ENCODE measurements at regions not wholly inside any gene's neighbourhood (a gene's known extent, or its start where the extent isn't known, plus 50 kb on each side); places are given as distances from the start of the nearest gene placed in this dataset.

DNA sequence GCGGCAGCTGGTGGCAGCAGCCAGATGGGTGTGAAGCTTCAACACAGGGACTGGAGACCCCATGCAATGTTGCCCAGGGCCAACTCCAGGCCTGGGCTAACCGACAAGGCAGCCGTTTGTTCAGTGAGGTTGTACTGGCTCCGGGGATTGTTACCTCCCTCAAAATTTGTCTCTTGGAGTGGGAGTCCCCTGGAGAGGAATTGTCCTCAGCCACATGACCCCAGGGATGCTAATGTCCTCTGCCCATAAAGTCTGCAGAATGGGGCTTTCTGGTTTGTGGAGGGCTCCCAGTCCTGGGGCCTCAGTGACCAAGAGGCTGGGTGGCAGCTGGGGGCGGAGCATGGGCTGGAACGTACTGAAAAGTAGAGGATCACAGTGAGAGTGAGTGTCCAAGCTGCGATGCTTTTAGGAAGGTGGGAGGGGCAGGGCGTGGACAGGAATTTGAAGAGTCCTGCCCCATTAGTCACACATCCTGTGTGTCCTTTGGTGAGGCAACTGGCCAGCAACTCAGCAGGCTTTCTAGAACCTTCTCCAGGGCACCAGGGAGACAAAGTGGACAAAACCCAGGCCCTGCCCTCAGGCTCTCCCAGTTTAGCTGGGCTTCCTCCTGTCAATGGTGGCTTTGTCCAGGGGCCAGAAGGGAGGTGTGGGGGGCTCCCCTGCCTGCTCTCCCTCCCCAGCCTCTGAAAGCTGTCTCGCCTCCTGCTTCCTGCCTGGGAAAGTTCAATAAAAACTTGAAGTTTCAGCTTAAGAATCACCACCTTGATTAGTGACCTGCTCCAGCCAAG is 114.0 kb downstream of the NSG2 start:
- no peak for DNase-seq (ENCODE audit: extremely low read depth in 1 of 2, low read depth in 1 of 2)

DNA sequence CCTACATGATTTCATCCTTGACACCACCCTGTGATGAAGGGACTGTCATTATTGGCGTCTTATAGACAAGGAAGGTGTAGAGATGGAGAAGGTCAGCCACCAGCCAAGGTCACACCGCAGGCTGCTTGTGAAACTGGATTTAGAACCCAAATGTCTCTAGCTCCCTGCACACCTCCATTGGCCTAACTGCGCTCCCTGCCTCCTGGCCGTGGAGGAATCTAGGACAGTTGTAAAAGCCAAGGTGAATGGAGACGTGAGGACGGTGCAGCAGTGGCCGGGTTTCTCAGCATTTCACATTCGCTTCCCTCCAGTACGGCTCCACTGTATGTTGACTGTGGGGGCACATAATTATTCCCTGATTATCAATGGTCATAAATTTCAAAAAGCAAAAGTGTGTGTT is 119.9 kb downstream of the NSG2 start:
- no peak for DNase-seq (ENCODE audit: extremely low read depth in 1 of 2, low read depth in 1 of 2)

DNA sequence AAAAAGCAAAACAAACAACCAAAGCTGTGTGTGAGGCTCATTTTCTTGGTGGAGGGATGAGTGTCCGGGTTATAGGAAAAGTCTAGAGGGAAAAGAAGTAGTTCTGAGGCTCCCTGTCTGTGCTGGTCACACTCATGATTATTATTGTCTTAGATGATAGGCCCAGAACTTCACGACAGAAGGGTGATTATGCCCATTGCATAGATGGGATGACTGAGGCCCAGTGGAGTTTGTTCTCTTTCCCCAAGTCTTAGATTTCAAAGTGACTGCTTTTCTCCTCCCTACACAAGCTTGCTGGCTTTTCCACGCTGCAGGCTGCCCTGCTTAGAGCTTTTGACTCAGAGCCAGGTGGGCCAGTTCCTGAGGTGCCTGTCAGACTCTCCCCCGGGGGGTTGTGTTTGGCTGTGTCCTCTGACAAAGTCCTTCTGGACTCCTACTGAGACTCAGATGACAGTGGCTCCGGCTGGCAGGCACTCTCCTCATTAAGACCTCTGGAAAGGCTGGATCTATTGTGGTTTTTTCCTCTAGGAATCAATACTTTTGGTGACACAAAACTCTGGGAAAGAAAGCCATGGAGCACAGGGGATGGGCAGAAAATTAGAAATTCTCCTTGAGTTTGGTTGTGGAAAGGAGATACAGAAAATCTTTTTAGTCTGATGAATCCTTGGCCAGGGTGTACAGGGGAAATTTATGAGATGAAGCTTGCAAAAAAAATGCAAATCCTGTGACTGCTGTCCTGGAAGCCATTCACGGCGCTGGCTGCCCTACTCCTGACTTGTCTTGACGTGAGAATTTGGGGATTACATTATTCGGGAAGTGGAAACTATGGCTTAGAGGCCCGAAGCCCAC is 120.9 kb downstream of the NSG2 start:
- no peak for DNase-seq (ENCODE audit: extremely low read depth in 1 of 2, low read depth in 1 of 2)

DNA sequence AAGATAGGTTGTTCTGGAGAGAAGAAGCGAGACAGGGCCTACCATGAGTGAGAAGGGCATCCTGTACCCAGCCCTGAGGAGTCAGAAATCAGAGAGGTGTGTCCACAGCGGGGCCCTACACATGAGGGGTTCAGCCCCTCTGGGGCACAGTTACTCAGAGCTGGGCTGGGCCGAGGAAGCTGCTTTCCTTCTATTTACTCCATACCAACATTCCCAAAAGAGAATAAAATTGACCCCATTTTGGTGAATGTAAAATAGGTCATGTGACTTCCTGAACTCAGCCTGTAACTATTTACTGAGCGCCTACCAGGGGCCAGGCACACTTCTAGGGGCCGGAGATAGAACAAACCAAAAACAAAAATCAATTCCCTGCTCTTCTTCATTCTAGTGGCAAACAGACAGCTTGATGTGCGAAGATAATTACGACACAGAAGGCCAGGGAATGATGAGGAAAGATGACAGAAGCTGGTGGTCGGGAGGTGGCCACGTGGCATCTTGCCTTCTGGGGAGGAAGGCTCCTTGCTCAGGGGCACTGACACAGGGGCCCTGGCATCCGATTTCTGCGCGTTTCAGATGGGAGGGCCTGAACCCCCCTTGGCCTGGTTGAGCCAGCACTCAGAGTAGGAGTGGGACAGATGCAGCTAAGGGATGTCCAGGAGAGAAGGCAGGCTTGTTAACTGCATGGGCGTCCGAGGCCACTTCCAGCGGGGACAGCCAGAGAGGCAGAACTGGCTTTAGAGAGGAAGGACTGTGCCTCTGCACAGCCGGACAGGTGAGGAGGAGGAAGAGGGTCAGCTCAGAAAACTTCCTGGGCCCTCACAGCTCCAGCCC is 121.8 kb downstream of the NSG2 start:
- DNase-seq (ENCODE audit: extremely low read depth in 1 of 2, low read depth in 1 of 2): no peak

DNA sequence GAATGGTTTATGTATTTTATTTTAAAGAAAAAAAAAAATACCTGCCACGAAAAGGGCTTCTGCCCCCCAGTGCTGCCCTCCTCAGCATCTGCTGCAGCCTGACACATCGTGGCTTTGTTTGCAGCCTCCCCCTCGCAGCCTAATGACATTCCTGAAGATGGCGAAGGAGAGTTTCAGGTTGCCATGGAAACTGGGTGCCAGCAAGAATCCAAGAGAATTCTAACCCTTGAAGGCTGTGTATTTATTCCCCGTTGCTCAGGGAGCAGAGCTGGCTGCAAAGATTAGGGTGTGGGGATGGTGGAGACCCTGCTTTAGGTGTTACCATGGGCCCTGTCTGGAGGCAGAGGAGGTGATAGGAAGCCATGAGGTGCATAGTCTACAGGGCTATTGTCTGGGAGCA is 126.6 kb downstream of the NSG2 start:
- no peak for DNase-seq (ENCODE audit: extremely low read depth in 1 of 2, low read depth in 1 of 2)

DNA sequence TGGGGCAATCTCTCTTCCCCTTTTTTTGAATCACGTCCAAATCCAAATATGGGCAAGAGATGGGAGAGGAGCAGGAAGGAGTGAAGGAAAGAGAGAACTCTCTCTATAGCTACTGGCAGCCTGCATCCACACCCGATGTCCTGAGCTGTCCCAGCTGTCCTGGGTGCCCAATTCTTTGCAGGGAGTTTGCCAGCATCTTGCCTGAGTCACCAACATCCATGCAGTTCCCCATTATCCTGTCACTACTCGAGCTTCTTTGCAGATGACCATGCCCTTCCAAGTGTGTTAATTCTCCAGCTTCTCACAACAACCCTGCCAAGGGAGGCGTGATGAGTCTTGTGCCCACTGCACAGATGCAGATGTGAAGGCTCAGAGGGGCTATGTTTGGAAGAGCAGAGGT is 127.1 kb downstream of the NSG2 start:
- DNase-seq (ENCODE audit: extremely low read depth in 1 of 2, low read depth in 1 of 2): no peak

DNA sequence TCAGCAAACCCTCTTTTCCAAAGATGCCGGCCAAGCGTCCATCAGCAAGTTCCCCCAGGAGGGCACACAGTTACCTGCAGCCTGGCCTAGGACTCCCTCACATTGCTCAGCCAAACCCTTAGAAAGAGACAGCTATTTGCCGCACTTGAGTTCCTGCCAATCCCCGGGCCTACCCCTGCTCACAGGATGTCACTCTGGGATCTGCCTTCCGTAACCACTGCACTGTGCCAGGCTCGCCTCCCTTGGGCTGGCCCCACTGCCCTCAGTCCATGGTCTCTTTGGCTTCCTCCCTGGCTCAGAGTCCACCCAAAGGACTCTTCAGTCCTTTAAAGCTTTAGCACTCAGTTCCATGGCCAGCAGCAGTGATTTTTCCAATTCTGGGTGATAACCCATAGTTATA is 128.3 kb downstream of the NSG2 start:
- no peak for DNase-seq (ENCODE audit: extremely low read depth in 1 of 2, low read depth in 1 of 2)

DNA sequence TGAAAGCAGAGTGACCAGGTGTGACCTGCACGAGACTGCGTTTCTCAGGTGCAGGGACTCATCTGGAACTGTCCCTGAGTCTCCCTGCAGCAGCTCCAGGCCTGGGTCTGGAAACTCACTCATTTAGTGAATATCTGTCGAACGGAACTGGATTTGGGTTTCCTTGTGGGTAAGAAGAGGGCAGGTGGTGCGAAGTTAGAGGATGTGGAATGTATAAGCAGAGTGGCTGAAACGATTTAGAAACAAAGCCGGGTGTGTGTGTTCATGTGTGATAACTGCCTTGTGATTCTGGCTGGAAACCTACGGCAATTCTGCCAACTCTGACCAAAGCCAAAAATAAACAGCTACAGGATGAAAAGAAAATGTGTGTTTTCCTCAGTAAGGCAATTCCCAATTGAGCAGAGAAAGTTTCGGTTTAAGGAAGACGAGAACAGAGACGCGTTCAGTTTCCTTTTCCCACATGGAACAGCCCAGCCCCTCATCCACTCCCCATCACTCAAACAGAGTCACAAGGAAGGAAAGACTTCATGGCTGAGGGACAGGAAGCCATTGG is 130.3 kb downstream of the NSG2 start:
- no peak for DNase-seq (ENCODE audit: extremely low read depth in 1 of 2, low read depth in 1 of 2)

DNA sequence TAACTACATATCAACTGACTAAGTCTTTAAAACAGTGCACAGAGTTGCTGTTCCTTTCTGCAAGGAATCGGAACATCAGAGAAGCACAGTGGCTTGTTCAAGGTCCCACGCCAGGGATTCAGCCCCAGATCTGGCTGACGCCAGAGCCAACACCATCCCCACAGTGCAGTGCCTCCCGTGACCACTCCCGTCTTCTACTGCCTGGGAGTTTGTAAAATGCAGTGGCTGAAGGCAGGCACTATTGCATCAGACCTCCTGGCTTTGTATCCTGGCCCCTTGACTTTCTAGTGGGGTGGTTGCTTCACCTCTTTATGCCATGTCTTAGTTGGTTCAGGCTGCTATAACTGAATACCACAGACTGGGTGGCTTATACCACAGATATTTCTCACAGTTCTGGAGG is 131.0 kb downstream of the NSG2 start:
- no peak for DNase-seq (ENCODE audit: extremely low read depth in 1 of 2, low read depth in 1 of 2)

DNA sequence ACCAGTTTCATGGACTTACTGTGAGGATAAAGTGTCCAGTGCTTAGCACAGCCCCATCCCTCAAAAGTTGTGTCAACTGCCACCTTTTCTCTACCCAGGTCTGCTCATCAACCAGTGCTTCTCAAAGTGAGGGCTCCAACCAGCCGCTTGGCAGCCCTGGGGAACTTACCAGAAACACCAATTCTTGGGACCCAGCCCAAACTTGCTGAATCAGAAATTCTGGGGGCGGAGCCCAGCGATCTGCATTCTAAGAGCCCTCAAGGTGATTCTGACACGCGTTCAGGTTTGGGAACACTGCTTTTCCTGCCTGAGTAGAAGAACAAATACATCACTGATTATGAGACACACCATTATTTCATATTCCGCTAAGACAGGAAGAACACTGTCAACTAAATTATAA is 132.0 kb downstream of the NSG2 start:
- no peak for DNase-seq (ENCODE audit: extremely low read depth in 1 of 2, low read depth in 1 of 2)

DNA sequence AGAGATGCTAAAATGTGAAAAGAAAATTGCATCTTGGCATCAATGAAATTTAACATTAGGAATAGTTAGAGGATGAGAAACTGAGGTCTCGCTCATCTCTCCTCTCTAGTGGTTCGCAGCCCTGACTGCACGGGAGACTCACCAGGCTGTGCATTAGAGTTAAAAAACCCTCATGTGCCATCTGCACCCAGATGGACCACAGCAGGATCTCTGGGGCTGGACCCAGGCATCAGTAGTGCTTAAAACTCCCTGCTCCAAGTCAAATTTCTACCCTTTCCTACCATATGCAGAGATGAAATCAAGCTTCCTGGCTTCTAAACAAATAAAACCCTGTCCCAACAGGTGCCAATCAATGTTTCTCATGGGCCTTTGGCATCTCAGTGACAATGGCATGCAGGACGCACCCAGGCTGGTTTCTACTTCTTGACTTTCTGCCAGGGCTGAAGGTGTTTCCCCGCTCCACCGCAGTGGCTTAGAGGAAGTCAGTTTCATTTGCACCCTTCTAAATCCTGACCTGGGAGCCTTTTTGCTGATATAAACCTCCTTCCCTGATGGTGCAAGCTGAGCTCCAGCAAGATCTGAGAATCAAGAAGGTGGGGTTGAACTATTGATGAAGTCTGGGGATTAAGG is 132.6 kb downstream of the NSG2 start:
- no peak for DNase-seq (ENCODE audit: extremely low read depth in 1 of 2, low read depth in 1 of 2)

DNA sequence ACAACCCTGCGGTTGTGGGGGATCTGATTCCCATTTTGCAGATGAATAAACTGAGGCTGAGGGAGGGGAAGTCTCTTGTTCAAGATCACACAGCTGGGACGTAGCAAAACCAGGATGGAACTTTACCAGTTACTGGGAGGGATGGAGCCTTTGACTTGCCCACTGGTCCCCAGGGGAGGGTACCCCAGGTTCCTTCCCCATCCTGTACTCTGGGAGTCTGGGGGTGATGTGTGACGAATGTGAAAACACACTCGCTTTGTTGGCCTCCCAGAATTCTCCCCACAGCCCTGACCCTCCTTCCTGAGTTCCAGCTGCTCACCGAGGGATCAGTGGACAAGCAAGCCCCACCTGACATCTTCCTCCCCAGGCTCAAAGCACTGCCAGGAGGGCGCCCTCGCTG is 135.1 kb downstream of the NSG2 start:
- DNase-seq (ENCODE audit: extremely low read depth in 1 of 2, low read depth in 1 of 2): no peak

DNA sequence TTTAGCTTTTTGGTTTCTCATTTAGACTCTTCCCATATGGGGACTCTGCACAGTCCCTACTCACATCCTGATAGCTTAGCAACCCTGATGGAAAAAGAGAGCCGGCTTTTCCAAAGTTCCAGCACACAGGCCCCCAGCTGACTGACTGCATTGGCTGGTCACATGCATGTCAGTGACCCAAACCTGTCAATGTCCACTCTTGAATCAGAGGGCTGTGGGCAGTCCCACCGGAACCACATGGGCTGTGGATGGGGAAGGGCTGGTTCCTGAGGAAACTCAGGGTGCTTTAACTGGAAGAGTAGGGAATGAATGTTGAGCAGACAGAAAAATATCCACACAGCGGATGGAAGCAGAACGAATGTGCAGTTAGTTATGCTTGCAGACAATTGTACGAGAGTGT is 136.6 kb downstream of the NSG2 start:
- no peak for DNase-seq (ENCODE audit: extremely low read depth in 1 of 2, low read depth in 1 of 2)

DNA sequence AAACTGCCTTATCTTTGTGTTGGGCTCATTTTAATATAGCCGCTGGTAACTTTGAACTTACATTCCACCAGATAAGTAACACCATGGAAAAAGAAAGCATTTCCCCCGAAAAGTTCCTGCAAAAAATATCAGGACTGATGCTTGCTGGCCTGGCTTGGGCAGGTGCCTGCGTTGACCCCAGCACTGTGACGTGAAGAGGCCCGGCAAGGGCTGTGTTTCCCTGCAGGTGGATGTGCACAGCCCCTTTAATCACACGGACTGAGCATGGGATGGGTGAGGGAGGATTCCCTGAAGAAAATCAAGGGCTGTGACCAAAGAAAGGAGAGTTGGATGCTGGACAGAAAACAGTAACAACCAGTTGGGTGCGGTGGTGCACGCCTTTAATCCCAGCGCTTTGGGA is 138.2 kb downstream of the NSG2 start:
- no peak for DNase-seq (ENCODE audit: extremely low read depth in 1 of 2, low read depth in 1 of 2)

DNA sequence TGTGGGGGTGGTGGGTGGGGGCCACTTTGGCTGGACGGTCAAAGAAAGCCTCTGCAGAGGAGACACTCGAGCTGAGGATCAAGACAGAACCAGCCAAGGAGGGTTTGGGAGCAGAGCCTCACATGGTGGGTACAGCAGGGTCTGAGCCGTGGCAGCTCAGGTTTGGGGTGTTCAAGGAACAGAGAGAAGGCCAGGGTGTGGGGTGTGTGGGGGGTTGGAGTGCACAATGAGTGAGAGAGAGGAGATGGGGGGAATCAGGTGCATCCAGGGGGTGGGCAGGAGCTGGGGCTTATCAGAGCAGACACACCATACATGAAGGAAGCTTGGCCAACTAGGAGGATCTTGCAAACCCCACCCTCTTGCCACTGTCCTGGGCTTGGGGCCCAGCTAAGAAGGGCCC is 140.0 kb downstream of the NSG2 start:
- DNase-seq (ENCODE audit: extremely low read depth in 1 of 2, low read depth in 1 of 2): no peak

DNA sequence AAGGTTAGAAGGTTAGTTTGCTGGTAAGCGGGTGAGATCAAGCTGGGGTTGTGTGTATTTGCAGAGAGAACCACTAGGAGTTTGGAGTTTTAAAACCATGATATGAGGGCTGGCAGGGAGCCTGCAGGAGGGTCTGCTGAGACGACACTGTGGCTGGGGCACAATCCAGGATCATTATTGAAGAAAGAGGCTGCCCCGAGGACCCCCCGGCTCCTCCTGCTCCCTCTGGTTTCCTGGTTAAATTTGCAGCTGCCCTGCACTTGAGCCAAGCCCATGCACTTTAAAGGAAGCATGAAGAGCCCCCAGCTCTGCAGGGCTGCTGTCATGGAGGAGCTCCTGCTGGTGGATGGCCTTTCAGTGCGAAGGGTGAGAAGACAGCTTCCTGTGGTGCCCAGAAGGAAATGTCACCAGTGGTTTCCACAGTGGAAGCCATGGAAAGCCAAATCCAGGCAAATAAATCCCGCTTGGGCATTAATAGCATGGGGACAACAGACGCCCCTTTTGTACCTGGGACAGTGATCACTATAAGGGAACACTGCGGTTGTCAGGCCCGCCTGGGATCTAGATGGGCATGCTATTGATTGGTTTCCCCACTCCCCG is 140.7 kb downstream of the NSG2 start:
- DNase-seq (ENCODE audit: extremely low read depth in 1 of 2, low read depth in 1 of 2): no peak

DNA sequence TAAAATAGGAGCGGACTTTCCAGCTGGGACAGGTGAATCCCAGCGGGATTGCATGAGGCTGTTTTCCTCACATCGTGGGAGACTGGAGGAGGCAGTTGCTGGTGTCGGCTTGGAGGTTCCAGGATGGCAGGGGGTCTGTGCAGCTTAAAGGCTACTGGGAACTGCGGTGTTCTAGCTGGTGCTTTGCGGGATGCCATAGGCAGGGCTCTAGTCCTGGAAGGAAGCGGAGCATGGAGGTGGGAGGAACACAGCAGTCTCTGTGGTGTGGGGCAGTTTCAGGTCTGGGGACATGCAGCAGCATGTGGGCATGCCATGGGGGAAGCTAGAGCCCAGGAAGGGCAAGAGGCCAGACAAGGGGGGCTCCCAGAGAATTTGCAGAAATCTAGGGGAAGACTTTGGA is 141.5 kb downstream of the NSG2 start:
- DNase-seq (ENCODE audit: extremely low read depth in 1 of 2, low read depth in 1 of 2): no peak

DNA sequence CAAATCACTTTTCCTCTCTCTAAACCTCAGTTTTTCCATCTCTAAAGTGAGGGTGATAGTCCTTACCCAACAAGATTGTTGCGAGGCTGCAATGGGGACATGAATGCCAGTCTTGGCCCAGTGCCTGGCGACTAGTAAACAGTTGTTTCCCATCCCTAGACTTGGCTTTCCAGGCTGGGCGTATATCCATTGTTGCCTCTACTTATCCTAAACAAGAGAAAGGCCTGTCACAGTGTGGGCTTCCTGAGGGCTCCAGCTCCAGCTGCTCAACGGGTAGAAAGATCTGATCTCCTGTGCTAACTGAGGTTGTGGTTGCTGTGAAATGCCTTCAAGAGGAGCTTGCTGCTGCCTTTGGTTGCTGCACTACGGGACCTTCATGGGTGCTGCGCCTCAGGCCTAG is 142.0 kb downstream of the NSG2 start:
- no peak for DNase-seq (ENCODE audit: extremely low read depth in 1 of 2, low read depth in 1 of 2)

DNA sequence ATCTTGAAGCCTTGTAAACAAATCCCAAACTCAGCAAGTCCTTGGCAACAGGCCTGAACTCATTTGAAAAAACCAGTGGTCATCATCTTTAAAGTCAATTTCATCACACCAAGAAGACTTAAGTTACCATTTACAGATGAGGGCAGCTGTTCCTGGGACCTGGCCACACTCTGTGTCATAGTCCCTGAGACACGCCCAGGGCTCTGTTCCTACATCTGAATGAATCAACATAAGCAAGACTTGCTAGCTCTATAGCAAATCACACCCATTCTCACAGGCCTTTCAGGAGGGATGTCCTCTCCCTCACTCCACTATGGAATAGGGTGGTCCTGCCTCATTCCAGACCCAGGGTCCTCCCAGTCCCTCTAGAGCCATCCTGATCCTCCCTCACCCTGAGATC is 142.8 kb downstream of the NSG2 start:
- DNase-seq (ENCODE audit: extremely low read depth in 1 of 2, low read depth in 1 of 2): no peak

Measured in activated CD8-positive, alpha-beta memory T cell treated with anti-CD3 and anti-CD28 coated beads for 1 hour (primary cell).